NCI-H1092 (cell line): ENCODE measurements at regions not wholly inside any gene's neighbourhood (a gene's known extent, or its start where the extent isn't known, plus 50 kb on each side); places are given as distances from the start of the nearest gene placed in this dataset.

Source experiments
- DNase-seq: peaks from one replicate; lab custom pipeline; 2025; lab: John Stamatoyannopoulos, UW

- DNase-seq = peak; percentile 20
Observed at GRCh38 chr2:119049968-119050704, 108.1 kb downstream of the MARCO start.
